ENCODE measurements at regions not wholly inside any gene's neighbourhood (a gene's known extent, or its start where the extent isn't known, plus 50 kb on each side); places are given as distances from the start of the nearest gene placed in this dataset.

GRCh38 chr2:217000406-217000805, 140.5 kb upstream of the TNP1 start:
- Mint-ChIP-seq H3K27ac (no peak overlapping the region), H3K4me3 (no peak overlapping the region), H3K9me3 (no peaks in the 10 kb centered on the region), H3K27me3 (ENCODE audit: insufficient read depth, low read depth, poor library complexity) (no peaks in the 10 kb centered on the region), H3K4me1 (peaks cover 10% of the 10 kb centered on the region; the same call in 2 of the 3 replicates), H3K36me3 (ENCODE audit: low read depth) (no peaks in the 10 kb centered on the region)
- DNase-seq (ENCODE audit: low spot score) = no peak
- Histone ChIP-seq H3K4me1 (ENCODE audit: insufficient read depth) (no peaks in the 10 kb centered on the region), H4K20me1 (replicated peaks; ENCODE audit: insufficient read depth) (no peaks in the 10 kb centered on the region), H3K4me2 (no peak overlapping the region), H2AFZ (no peak overlapping the region), H3K36me3 (ENCODE audit: insufficient read depth) (no peaks in the 10 kb centered on the region), H3K27ac (ENCODE audit: low read depth) (no peak overlapping the region), H3K9me2 (ENCODE audit: insufficient read depth) (no peaks in the 10 kb centered on the region), H3K79me2 (replicated peaks; ENCODE audit: insufficient read depth) (no peaks in the 10 kb centered on the region), H3K27me3 (ENCODE audit: insufficient read depth) (no peaks in the 10 kb centered on the region), H3K4me3 (no peak overlapping the region), H3F3A (replicated peaks; ENCODE audit: low read depth) (no peaks in the 10 kb centered on the region)
- ATAC-seq = no peak
- TF ChIP-seq NANOG (IDR thresholded peaks at IDR 0.05; ENCODE audit: borderline replicate concordance) (no peak), CTCF (conservative IDR thresholded peaks at IDR 0.05; ENCODE audit: low read depth in 2 of 2) (0 out of 4 replicates have a peak, but pooled peaks of 1 of the 2 experiments have one; percentile 17)

- H3K4me2 ChIP-seq = no peak overlapping the region
- H4K20me1 ChIP-seq (replicated peaks; ENCODE audit: insufficient read depth) = no peaks in the 10 kb centered on the region
These were observed 136.5 kb upstream of the TNP1 start for GRCh38 chr2:216996279-216996845.

More at GRCh38 chr2:216996279-216996845, 136.5 kb upstream of the TNP1 start:
- Mint-ChIP-seq H3K27me3 (ENCODE audit: insufficient read depth, low read depth, poor library complexity) (no peaks in the 10 kb centered on the region), H3K9me3 (no peaks in the 10 kb centered on the region; the same call in 2 of the 3 replicates), H3K4me1 (peaks cover 3% of the 10 kb centered on the region; the same call in 1 of the 3 replicates), H3K36me3 (ENCODE audit: low read depth) (no peaks in the 10 kb centered on the region), H3K27ac (no peak overlapping the region), H3K4me3 (no peak overlapping the region)
- no peak overlapping the region for H3K4me3 ChIP-seq
- no peak for ATAC-seq
- no peaks in the 10 kb centered on the region for H3F3A ChIP-seq (replicated peaks; ENCODE audit: low read depth)
- H3K4me1 ChIP-seq (ENCODE audit: insufficient read depth) = no peaks in the 10 kb centered on the region
- no peaks in the 10 kb centered on the region for H3K36me3 ChIP-seq (ENCODE audit: insufficient read depth)
- no peak for DNase-seq (ENCODE audit: low spot score)
- H3K27ac ChIP-seq (ENCODE audit: low read depth) = no peak overlapping the region
- TF ChIP-seq EZH2phosphoT487 (IDR thresholded peaks at IDR 0.05; ENCODE audit: unreplicated experiment) (no peak), EZH2 (IDR thresholded peaks at IDR 0.05; ENCODE audit: low read depth, unreplicated experiment) (no peak), JUNB (IDR thresholded peaks at IDR 0.05; ENCODE audit: unreplicated experiment) (no peak), ETS1 (IDR thresholded peaks at IDR 0.05) (no peak), CREB1 (CRISPR knock-in tag; IDR thresholded peaks at IDR 0.05; ENCODE audit: low read depth) (no peak), STAT1 (IDR thresholded peaks at IDR 0.05; ENCODE audit: unreplicated experiment) (no peak), POLR2AphosphoS5 (IDR thresholded peaks at IDR 0.05; ENCODE audit: low read depth) (no peak), ZNF331 (CRISPR knock-in tag; IDR thresholded peaks at IDR 0.05; ENCODE audit: low read depth) (no peak), REST (IDR thresholded peaks at IDR 0.05; ENCODE audit: unreplicated experiment) (no peak), NANOG (IDR thresholded peaks at IDR 0.05; ENCODE audit: borderline replicate concordance) (no peak), ZNF114 (CRISPR knock-in tag; IDR thresholded peaks at IDR 0.05) (no peak), CTCF (conservative IDR thresholded peaks at IDR 0.05; ENCODE audit: low read depth in 2 of 2) (no peak)
- H3K79me2 ChIP-seq (replicated peaks; ENCODE audit: insufficient read depth) = no peaks in the 10 kb centered on the region
- H3K9me2 ChIP-seq (ENCODE audit: insufficient read depth) = no peaks in the 10 kb centered on the region
- H2AFZ ChIP-seq = no peak overlapping the region
- no peaks in the 10 kb centered on the region for H3K27me3 ChIP-seq (ENCODE audit: insufficient read depth)
